ENCODE measurements at regions not wholly inside any gene's neighbourhood (a gene's known extent, or its start where the extent isn't known, plus 50 kb on each side); places are given as distances from the start of the nearest gene placed in this dataset.
A peak's percentile ranks its signal among the peaks of the same experiment; 100 is the strongest.
"Not testable (repeated sequence)": the region's sequence is repeated elsewhere in the genome, so short reads cannot be mapped to it uniquely, and the experiment has no call there.

DNA sequence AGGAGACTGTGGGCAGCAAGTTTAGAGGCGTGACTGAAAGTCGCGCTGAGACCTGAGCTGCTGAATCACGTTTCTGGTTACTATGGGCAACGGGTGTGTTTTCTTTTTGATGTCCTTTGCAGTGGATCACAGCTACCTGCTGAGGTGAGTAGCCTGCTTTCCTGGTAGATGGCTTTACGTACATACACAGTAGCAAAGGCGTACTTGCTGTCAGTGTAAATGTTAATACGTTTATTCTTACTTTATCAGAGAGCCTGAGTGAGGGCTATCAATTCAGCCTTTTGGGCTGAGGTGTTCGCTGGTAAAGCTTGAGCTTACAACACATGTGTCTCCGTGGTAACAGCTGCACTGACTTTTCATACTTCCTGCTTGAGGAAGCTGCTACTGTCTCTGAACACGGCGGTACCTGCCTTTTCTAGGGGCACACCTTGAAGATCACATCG lies 165.1 kb upstream of the CCZ1B start:
- not testable (repeated sequence) for DNase-seq

DNA sequence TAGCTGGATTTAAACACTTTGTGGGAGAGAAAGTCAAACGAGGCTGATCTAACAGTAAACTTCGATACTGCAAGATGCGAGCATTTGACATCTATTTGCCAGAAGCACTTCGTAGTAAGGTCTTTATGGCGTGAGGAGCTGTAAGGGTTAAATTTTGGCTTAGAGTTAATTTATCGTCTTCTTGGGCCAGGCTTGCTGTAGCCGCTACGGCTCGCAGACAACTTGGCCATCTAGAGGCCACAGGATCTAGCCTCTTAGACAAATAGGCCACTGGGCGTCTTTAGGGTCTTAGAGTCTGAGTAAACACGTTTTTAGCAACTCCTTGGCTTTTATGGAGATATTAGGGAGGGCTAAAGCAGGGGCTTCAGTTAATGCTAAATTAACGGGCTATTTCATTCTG lies 165.6 kb upstream of the CCZ1B start:
- DNase-seq = not testable (repeated sequence)

- not testable (repeated sequence) for DNase-seq
Measured at GRCh38 chr7:6992133-6992532, 166.1 kb upstream of the CCZ1B start.

- DNase-seq = not testable (repeated sequence)
Measured at GRCh38 chr7:6995026-6995425, 169.0 kb upstream of the CCZ1B start.

DNA sequence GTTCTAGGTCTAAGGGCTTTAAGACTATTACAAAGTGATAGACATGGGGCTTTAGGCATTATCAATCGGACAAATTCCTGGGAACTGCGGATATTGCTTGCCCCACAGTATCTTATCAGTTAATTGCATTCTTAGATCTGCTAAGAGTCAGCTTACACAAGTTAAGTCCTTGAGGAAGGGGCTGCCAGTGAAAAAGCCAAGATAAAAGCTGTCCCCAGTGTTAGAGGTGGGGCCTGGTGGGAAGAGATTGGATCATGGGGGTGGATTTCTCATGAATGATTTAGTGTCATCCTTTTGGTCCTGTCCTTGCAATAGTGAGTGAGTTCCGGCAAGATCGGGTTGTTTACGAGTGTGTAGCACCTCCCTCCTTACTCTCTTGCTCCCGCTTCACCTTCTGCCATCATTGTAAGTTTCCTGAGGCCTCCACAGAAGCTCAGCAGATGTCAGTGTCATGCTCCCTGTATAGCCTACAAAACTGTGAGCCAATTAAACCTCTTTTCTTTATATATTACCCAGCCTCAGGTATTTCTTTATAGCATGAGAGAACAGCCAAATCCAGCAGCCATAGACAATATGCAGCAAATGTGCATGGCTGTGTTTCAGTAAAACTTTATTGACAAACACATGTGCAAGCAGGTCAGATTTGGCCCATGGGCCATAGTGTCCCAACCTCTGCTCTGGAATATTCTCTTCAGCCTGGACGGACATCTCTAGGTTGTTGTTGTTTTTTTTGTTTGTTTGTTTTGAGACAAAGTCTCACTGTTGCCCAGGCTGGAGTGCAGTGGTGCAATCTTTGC lies 169.6 kb upstream of the CCZ1B start:
- not testable (repeated sequence) for DNase-seq

- not testable (repeated sequence) for DNase-seq
Measured at GRCh38 chr7:6999067-6999666, 173.1 kb upstream of the CCZ1B start.

GRCh38 chr7:7002418-7003062 lies 176.5 kb upstream of the CCZ1B start:
- DNase-seq = no peak

DNA sequence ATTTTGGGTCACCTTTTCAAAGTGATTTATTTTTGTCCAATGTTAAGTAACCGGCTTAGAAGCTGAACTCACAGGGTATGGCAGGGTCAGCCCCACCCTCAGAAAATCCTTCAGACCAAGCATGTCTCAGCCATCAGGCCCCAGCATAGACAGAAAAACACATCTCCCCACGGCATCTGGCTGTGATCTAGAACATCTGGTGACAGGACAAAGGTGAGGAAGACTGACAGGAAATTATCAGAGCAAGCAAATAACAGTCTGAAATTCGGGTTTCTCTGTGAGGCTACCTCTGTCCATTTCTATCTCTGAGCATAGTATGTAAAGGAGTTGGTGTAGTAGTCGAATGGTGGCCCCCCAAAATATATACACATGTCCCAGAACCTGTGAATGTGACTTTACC lies 177.0 kb upstream of the C1GALT1 start:
- DNase-seq = no peak

DNA sequence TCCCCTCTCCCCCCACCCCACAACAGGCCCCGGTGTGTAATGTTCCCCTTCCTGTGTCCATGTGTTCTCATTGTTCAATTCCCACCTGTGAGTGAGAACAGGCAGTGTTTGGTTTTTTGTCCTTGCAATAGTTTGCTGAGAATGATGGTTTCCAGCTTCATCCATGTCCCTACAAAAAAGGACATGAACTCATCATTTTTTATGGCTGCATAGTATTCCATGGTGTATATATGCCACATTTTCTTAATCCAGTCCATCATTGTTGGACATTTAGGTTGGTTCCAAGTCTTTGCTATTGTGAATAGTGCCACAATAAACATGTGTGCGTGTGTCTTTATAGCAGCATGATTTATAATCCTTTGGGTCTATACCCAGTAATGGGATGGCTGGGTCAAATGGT lies 176.4 kb upstream of the C1GALT1 start:
- DNase-seq = not testable (repeated sequence)

DNA sequence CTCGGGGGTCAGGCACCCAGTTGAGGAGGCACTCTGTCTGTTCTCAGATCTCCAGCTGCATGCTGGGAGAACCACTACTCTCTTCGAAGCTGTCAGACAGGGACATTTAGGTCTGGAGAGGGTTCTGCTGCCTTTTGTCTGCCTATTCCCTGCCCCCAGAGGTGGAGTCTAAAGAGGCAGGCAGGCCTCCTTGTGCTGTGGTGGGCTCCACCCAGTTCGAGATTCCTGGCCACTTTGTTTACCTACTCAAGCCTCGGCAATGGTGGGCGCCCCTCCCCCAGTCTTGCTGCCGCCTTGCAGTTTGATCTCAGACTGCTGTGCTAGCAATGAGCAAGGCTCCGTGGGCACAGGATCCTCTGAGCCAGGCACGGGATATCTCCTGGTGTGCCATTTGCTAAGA lies 171.1 kb upstream of the C1GALT1 start:
- DNase-seq = not testable (repeated sequence)

DNA sequence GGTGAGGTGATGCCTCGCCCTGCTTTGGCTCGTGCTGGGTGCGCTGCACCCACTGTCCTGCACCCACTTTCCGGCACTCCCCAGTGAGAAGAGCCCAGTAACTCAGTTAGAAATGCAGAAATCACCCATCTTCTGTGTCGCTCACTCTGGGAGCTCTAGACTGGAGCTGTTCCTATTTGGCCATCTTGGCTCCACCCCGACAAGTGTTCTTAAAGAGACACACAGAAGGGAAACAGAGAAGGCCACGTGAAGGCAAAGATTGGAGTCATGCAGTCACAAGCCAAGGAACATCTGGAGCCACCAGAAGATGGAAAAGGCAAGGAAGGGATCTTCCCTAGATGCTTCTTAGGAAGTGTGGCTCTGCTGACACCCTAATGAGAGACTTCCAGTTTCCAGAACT lies 170.6 kb upstream of the C1GALT1 start:
- not testable (repeated sequence) for DNase-seq

- DNase-seq = no peak
Measured at GRCh38 chr7:7014827-7015595, 167.3 kb upstream of the C1GALT1 start.

- DNase-seq = no peak
Measured at GRCh38 chr7:7017707-7018280, 164.6 kb upstream of the C1GALT1 start.

DNA sequence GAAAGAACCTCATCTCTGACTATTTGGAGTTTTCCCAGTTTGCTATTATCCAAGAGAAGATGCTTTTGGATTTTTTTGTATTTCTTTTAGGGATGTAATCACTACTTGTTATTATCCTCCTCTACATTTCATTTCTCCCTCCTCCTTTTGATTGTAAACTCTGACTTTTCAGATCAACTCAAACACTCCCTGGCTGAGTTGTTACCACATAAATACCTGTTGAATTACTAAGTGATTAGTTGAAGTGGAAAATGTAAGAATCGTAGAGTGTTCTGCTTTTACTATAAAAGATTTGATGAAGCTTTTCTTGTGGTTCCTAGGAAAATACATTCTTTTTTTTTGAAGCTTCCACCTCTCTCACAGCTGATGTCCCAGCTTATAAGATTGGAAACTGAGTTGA lies 164.1 kb upstream of the C1GALT1 start:
- DNase-seq = no peak

DNA sequence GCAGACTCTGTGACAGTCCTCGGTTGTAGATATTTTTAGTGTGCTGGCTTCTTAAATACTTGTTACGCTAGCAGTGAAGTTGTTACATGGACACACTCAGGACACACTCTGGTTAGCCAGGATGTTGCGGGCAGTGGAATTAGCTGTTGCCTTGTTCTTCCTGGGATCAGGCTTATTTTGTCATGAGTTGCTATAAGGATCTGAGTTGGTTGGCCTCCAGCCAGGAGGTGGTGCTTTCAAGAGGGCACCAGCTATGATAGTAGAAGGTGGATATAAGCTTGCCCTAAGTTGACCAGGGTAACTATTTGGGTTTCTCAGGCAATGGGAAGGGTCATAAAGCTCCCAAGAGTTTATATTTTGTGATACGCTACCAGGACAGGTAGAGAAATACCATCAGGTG lies 150.1 kb upstream of the C1GALT1 start:
- no peak for DNase-seq

DNA sequence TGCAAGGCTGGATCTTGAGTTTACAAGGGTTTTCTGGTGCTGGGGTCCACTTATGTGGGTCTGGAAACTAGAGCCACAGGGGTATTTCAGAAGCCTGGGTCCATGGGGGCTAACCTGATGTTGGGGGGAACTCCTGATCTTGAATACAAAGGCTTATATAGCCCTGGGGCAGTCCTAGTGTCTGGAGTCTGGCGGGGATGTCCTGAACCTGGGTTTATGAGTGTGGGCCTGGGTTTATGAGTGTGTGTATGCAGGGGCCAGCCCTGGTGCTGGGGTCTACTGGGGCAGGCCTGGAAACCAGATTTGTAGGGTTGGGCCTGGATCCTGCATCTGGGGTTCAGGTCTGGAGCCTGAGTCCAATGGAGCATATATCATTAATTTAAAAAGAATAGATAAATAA lies 146.5 kb upstream of the C1GALT1 start:
- no peak for DNase-seq

DNA sequence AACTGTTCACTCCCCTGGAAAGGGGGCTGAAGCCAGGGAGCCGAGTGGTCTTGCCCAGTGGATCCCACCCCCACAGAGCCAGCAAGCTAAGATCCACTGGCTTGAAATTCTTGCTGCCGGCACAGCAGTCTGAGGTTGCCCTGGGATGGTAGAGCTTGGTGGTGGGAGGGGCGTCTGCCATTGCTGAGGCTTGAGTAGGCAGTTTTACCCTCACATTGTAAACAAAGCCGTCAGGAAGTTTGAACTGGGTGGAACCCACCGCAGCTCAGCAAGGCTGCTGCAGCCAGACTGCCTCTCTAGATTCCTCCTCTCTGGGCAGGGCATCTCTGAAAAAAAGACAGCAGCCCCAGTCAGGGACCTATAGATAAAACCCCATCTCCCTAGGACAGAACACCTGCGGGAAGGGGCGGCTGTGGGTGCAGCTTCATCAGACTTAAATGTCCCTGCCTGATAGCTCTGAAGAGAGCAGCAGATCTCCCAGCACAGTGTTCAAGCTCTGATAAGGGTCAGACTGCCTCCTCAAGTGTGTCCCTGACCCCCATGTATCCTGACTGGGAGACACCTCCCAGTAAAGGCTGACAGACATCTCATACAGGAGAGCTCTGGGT lies 140.0 kb upstream of the C1GALT1 start:
- DNase-seq = not testable (repeated sequence)

DNA sequence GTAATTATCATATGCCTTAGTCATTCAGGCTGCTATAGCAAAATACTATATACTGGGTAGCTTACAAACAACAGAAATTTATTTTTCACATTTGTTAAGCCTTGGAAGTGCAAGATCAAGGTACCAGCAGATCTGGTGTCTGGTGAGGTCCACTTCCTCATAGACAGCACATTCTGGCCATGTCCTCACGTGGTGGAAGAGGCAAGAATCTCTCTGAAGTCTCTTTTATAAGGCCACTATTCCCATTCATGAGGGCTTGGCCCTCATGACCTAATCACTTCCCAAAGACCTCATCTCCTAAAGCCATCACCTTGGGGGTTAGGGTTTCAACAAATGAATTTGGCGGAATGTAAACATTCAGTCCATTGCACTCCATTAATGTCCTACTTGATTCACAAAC lies 137.5 kb upstream of the C1GALT1 start:
- no peak for DNase-seq

DNA sequence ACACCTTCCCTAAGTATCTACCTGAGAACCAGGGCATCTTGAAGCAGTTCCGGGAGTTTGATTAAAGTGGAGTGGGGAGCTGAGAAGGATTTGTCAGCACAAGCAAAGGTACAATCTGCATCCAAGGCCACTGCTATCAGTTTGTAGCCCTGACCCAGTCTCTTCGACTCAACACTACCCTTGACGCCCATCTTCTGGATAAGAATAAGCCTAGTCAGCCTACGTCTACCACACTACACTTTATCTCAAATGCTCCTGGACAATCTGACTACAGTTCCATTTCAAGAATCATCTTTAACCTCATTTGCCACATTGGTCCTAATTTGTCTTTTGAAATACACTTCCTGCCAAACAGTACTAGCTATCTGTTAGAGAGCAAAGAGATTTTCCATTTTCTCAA lies 134.1 kb upstream of the C1GALT1 start:
- DNase-seq = no peak

DNA sequence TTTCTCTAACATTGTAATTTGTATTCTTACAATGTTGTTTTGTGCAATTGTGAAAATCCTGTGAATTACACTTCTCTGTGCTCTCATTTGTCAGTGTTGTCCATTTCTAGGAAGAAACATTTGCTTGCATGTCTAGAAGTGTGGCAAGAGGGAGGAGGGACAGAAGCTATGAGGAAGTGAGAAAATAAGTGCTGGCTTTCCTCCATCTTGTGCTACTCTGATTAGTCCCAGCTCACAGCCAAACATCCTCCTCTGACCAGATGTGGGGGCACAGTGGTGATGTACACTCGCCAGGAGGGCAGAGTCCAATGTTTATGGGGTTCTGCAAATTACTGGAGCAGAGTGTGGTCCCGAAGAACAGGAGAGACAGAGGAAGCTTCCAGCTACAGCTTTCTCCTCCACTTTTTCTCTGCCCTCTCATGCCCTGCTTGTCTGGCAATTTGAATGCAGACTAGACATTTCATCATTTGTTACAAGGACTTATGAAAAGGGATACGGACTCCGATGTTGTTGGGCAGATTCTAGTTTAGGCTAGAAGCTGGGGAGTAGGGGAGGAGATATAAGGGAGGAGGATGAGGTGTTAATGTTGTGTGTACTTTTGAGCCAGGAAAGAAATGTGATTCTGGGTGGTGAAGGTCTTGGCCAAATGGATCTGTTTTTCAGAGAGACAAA lies 131.0 kb upstream of the C1GALT1 start:
- peak; percentile 41 to 74 (median 59) for DNase-seq

DNA sequence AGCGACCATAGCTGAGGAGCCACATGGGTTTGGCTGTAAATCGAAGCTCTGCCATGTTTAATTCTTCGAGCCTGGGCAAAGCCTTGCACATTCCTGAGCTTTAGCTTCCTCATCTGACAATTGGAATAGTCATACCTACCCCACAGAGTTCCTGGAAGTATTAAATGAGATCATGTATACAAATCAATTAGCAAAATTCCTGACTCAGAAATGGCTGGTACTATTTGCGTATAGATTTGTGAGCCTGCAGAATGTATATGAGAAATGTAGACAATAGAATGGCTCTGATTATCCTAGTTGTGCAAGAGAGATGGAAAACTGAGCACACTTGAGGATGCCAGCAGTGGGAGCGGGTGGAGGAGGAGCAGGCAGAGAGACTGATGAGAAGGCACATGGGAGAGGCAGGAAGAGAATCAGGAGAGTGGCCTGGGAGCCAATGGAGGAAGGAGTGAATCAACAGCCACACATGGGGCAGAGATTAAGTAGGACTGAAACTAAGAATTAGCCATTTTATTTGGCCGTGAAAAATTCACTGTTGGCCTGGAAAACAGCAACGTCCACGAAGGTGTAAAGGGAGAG lies 128.0 kb upstream of the C1GALT1 start:
- DNase-seq = no peak

Data from suppressor macrophage (primary cell).